Duodenal mucosa (tissue), 2 donors: ENCODE measurements at regions not wholly inside any gene's neighbourhood (a gene's known extent, or its start where the extent isn't known, plus 50 kb on each side); places are given as distances from the start of the nearest gene placed in this dataset.

ENCODE experiments used
- H3K27ac ChIP-seq: one replicate; pipeline ENCODE4 v1.7.0; 2013; ENCODE audit warnings: low read depth, low read length
- H3K27me3 ChIP-seq, 2 donors: one replicate each; pipeline ENCODE4 v1.7.0; 2013; ENCODE audit warnings: low read length in 2 of 2, control low read depth in 1 of 2; ENCODE audit not compliant: insufficient read depth in 2 of 2, control insufficient read depth in 1 of 2
- H3K36me3 ChIP-seq, 2 donors: one replicate each; pipeline ENCODE4 v1.7.0; 2013; ENCODE audit warnings: low read length in 2 of 2, control low read depth in 1 of 2; ENCODE audit not compliant: insufficient read depth in 2 of 2, control insufficient read depth in 1 of 2
- H3K4me1 ChIP-seq, 2 donors: one replicate each; pipeline ENCODE4 v1.7.0; 2013; ENCODE audit warnings: low read length in 2 of 2, control low read depth in 1 of 2; ENCODE audit not compliant: insufficient read depth in 2 of 2, control insufficient read depth in 1 of 2
- H3K4me3 ChIP-seq, 2 donors: one replicate each; pipeline ENCODE4 v1.7.0; 2013; ENCODE audit warnings: low read length in 2 of 2, low read depth in 1 of 2
- H3K9ac ChIP-seq, 2 donors: one replicate each; pipeline ENCODE4 v1.7.0; 2013; ENCODE audit warnings: low read length in 2 of 2, low read depth in 1 of 2
- H3K9me3 ChIP-seq, 2 donors: one replicate each; pipeline ENCODE4 v1.7.0; 2013; ENCODE audit warnings: low read length in 2 of 2, control low read depth in 1 of 2; ENCODE audit not compliant: control insufficient read depth in 1 of 2

GRCh38 chr13:65623148-65623547, 1607.0 kb downstream of the PCDH9 start:
- Histone ChIP-seq H3K4me1 (no peaks in the 10 kb centered on the region), H3K9me3 (peaks cover 0 to 7% of the 10 kb centered on the region in 2 donors), H3K9ac (no peak overlapping the region), H3K36me3 (no peaks in the 10 kb centered on the region), H3K27me3 (no peaks in the 10 kb centered on the region), H3K4me3 (no peak overlapping the region), H3K27ac (no peak overlapping the region)

GRCh38 chr13:65615506-65615905, 1614.6 kb downstream of the PCDH9 start:
- no peak overlapping the region for H3K9ac ChIP-seq
- H3K9me3 ChIP-seq = peaks cover 5 to 13% of the 10 kb centered on the region in 2 donors
- H3K4me3 ChIP-seq = no peak overlapping the region
- no peaks in the 10 kb centered on the region for H3K27me3 ChIP-seq
- H3K36me3 ChIP-seq = no peaks in the 10 kb centered on the region
- no peak overlapping the region for H3K27ac ChIP-seq
- H3K4me1 ChIP-seq = no peaks in the 10 kb centered on the region

GRCh38 chr13:65613004-65613403, 1617.1 kb downstream of the PCDH9 start:
- Histone ChIP-seq H3K4me3 (no peak overlapping the region), H3K27ac (no peak overlapping the region), H3K27me3 (no peaks in the 10 kb centered on the region), H3K36me3 (no peaks in the 10 kb centered on the region), H3K9me3 (peaks cover 5 to 13% of the 10 kb centered on the region in 2 donors), H3K9ac (no peak overlapping the region), H3K4me1 (no peaks in the 10 kb centered on the region)

GRCh38 chr13:65609350-65609749, 1620.8 kb downstream of the PCDH9 start:
- Histone ChIP-seq H3K27ac (no peak overlapping the region), H3K36me3 (no peaks in the 10 kb centered on the region), H3K9me3 (peaks cover 3 to 6% of the 10 kb centered on the region in 2 donors), H3K4me3 (no peak overlapping the region), H3K9ac (no peak overlapping the region), H3K27me3 (no peaks in the 10 kb centered on the region), H3K4me1 (no peaks in the 10 kb centered on the region)

GRCh38 chr13:65606622-65607021, 1623.5 kb downstream of the PCDH9 start:
- H3K27ac ChIP-seq = no peak overlapping the region

GRCh38 chr13:65605396-65605795, 1624.7 kb downstream of the PCDH9 start:
- Histone ChIP-seq H3K27ac (no peak overlapping the region), H3K4me1 (no peaks in the 10 kb centered on the region), H3K36me3 (no peaks in the 10 kb centered on the region), H3K9me3 (peaks cover 3% of the 10 kb centered on the region in 2 donors), H3K9ac (no peak overlapping the region), H3K27me3 (no peaks in the 10 kb centered on the region), H3K4me3 (no peak overlapping the region)

More at GRCh38 chr13:65606622-65607021, 1623.5 kb downstream of the PCDH9 start:
- H3K36me3 ChIP-seq = no peaks in the 10 kb centered on the region
- peaks cover 3% of the 10 kb centered on the region in 2 donors for H3K9me3 ChIP-seq
- H3K9ac ChIP-seq = no peak overlapping the region
- no peaks in the 10 kb centered on the region for H3K4me1 ChIP-seq
- H3K4me3 ChIP-seq = no peak overlapping the region
- no peaks in the 10 kb centered on the region for H3K27me3 ChIP-seq

GRCh38 chr13:65603160-65603559, 1627.0 kb downstream of the PCDH9 start:
- Histone ChIP-seq H3K4me1 (no peaks in the 10 kb centered on the region), H3K9ac (no peak overlapping the region), H3K27me3 (no peaks in the 10 kb centered on the region), H3K4me3 (no peak overlapping the region), H3K27ac (no peak overlapping the region), H3K9me3 (peaks cover 3% of the 10 kb centered on the region in 2 donors), H3K36me3 (no peaks in the 10 kb centered on the region)

- Histone ChIP-seq H3K4me3 (no peak overlapping the region), H3K27me3 (no peaks in the 10 kb centered on the region), H3K9ac (no peak overlapping the region), H3K27ac (no peak overlapping the region), H3K9me3 (peaks cover 0 to 3% of the 10 kb centered on the region in 2 donors), H3K4me1 (no peaks in the 10 kb centered on the region), H3K36me3 (no peaks in the 10 kb centered on the region)
Measured at GRCh38 chr13:65601855-65602254, 1628.3 kb downstream of the PCDH9 start.

- Histone ChIP-seq H3K9ac (no peak overlapping the region), H3K36me3 (no peaks in the 10 kb centered on the region), H3K27ac (no peak overlapping the region), H3K27me3 (no peaks in the 10 kb centered on the region), H3K4me3 (no peak overlapping the region), H3K9me3 (peaks cover 0 to 3% of the 10 kb centered on the region in 2 donors), H3K4me1 (no peaks in the 10 kb centered on the region)
Measured at GRCh38 chr13:65600702-65601101, 1629.4 kb downstream of the PCDH9 start.

GRCh38 chr13:65597839-65598818, 1632.0 kb downstream of the PCDH9 start:
- Histone ChIP-seq H3K9ac (no peak overlapping the region), H3K9me3 (no peaks in the 10 kb centered on the region), H3K4me3 (no peak overlapping the region), H3K4me1 (no peaks in the 10 kb centered on the region), H3K27me3 (no peaks in the 10 kb centered on the region), H3K36me3 (no peaks in the 10 kb centered on the region), H3K27ac (no peak overlapping the region)
